HUES6 (cell line): ENCODE measurements at regions not wholly inside any gene's neighbourhood (a gene's known extent, or its start where the extent isn't known, plus 50 kb on each side); places are given as distances from the start of the nearest gene placed in this dataset.

ENCODE experiments used
- H3K27ac ChIP-seq: 2 replicates; pipeline ENCODE4 v1.7.0; 2013; ENCODE audit warnings: low read depth, mild to moderate bottlenecking, low read length, inconsistent platforms
- H3K27me3 ChIP-seq: 2 replicates; pipeline ENCODE4 v1.6.1; 2013; ENCODE audit warnings: low read length; ENCODE audit not compliant: control insufficient read depth, insufficient read depth
- H3K36me3 ChIP-seq: 2 replicates; pipeline ENCODE4 v1.6.1; 2013; ENCODE audit warnings: low read length; ENCODE audit not compliant: control insufficient read depth, insufficient read depth
- H3K4me1 ChIP-seq: 2 replicates; pipeline ENCODE4 v1.6.1; 2013; ENCODE audit warnings: low read length; ENCODE audit not compliant: control insufficient read depth, insufficient read depth
- H3K4me3 ChIP-seq: 2 replicates; pipeline ENCODE4 v1.5.1; 2013; ENCODE audit warnings: low read depth, low read length
- H3K9ac ChIP-seq: one replicate; pipeline ENCODE4 v1.6.1; 2013; ENCODE audit warnings: mild to moderate bottlenecking, low read length
- H3K9me3 ChIP-seq: 2 replicates; pipeline ENCODE4 v1.6.1; 2013; ENCODE audit warnings: low read depth, low read length; ENCODE audit not compliant: control insufficient read depth, insufficient read depth

GRCh38 chr17:71407981-71408380 is 712.8 kb upstream of the SOX9 start:
- no peaks in the 10 kb centered on the region; the same call in 1 of the 2 replicates for H3K4me1 ChIP-seq
- no peaks in the 10 kb centered on the region for H3K27me3 ChIP-seq
- H3K9ac ChIP-seq: no peak overlapping the region
- H3K27ac ChIP-seq: no peak overlapping the region
- H3K4me3 ChIP-seq: no peak overlapping the region
- no peaks in the 10 kb centered on the region for H3K9me3 ChIP-seq
- H3K36me3 ChIP-seq: no peaks in the 10 kb centered on the region

- no peak overlapping the region for H3K9ac ChIP-seq
- H3K27ac ChIP-seq: no peak overlapping the region
- no peak overlapping the region for H3K4me3 ChIP-seq
- no peaks in the 10 kb centered on the region for H3K36me3 ChIP-seq
- no peaks in the 10 kb centered on the region for H3K9me3 ChIP-seq
- no peaks in the 10 kb centered on the region for H3K4me1 ChIP-seq
- no peaks in the 10 kb centered on the region for H3K27me3 ChIP-seq
Measured at GRCh38 chr17:71409137-71409536, 711.7 kb upstream of the SOX9 start.

DNA sequence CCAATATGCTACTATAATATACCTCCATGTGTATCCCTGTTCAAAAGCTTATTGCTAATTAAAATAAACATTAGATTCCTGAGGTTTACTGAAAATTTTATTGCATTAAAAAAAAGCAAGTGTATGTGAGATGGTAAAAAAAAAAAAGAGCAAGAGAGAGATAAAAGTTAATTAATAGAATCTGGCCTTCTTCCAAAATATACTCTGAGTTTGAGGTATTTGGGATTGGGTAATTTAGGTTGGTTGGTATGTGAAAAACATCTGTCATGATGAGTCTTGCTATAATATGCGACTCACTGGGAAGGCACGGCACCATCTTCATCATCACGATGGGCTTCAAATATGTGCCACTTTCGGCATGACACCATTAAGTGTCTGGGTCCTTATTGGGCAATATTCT is 711.1 kb upstream of the SOX9 start:
- Histone ChIP-seq H3K9me3 (no peaks in the 10 kb centered on the region), H3K9ac (no peak overlapping the region), H3K27me3 (no peaks in the 10 kb centered on the region), H3K4me1 (no peaks in the 10 kb centered on the region), H3K27ac (no peak overlapping the region), H3K36me3 (no peaks in the 10 kb centered on the region), H3K4me3 (no peak overlapping the region)

- Histone ChIP-seq H3K27ac (no peak overlapping the region), H3K9ac (no peak overlapping the region), H3K4me1 (no peaks in the 10 kb centered on the region), H3K27me3 (no peaks in the 10 kb centered on the region), H3K36me3 (no peaks in the 10 kb centered on the region), H3K9me3 (peaks cover 15% of the 10 kb centered on the region), H3K4me3 (no peak overlapping the region)
Measured at GRCh38 chr17:71412803-71413202, 708.0 kb upstream of the SOX9 start.

GRCh38 chr17:71413935-71414334 is 706.9 kb upstream of the SOX9 start:
- Histone ChIP-seq H3K36me3 (no peaks in the 10 kb centered on the region), H3K4me3 (no peak overlapping the region), H3K27ac (no peak overlapping the region), H3K4me1 (no peaks in the 10 kb centered on the region), H3K9ac (no peak overlapping the region), H3K9me3 (peaks cover 26% of the 10 kb centered on the region), H3K27me3 (no peaks in the 10 kb centered on the region)

DNA sequence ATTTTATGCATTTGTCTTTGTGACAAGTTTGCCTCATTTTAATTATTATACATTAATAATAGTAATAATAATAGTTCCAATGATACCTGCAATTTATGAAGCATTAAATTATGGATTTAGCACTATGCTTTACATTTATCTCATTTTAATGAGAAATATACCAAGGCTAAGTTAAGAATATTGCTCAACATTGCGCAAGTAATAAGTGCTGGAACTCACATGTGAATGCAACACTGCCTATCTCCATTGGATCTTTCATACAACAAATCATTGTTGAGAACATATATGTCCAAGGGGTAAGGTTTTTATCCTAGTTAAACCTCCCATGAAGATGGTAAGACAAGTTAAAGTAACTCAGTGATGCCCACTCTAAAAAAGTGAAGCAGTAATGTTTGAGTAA is 703.7 kb upstream of the SOX9 start:
- H3K9me3 ChIP-seq: peaks cover 34% of the 10 kb centered on the region
- H3K27me3 ChIP-seq: no peaks in the 10 kb centered on the region
- H3K36me3 ChIP-seq: no peaks in the 10 kb centered on the region
- H3K4me3 ChIP-seq: no peak overlapping the region
- H3K9ac ChIP-seq: no peak overlapping the region
- H3K4me1 ChIP-seq: no peaks in the 10 kb centered on the region
- H3K27ac ChIP-seq: no peak overlapping the region

DNA sequence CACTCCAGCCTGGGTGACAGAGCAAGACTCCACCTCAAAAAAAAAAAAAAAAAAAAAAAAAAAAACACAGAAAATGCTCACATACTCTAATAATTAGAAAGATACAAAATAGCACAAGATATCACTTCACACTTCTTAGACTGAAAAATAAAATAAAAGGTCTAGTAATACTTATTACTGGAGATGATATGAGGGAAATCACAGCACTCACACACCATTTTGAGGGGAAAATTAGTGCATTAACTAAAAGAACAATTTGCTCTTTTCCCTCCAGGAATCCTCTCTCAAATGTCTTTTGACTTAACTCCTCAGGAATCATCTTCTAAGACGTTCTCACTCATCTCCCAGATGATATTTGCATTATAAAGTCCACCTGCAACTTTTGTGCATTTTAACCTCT is 697.9 kb upstream of the SOX9 start:
- Histone ChIP-seq H3K27me3 (no peaks in the 10 kb centered on the region), H3K9ac (no peak overlapping the region), H3K4me3 (no peak overlapping the region), H3K36me3 (no peaks in the 10 kb centered on the region), H3K4me1 (no peaks in the 10 kb centered on the region), H3K27ac (no peak overlapping the region), H3K9me3 (peaks cover 21% of the 10 kb centered on the region)

GRCh38 chr17:71423871-71424546 is 696.8 kb upstream of the SOX9 start:
- no peaks in the 10 kb centered on the region for H3K27me3 ChIP-seq
- no peak overlapping the region for H3K4me3 ChIP-seq
- H3K4me1 ChIP-seq: no peaks in the 10 kb centered on the region
- H3K9ac ChIP-seq: no peak overlapping the region
- no peak overlapping the region for H3K27ac ChIP-seq
- H3K9me3 ChIP-seq: peaks cover 17% of the 10 kb centered on the region
- no peaks in the 10 kb centered on the region for H3K36me3 ChIP-seq

- peaks cover 16% of the 10 kb centered on the region for H3K9me3 ChIP-seq
- H3K27me3 ChIP-seq: no peaks in the 10 kb centered on the region
Measured at GRCh38 chr17:71427801-71428200, 693.0 kb upstream of the SOX9 start.

DNA sequence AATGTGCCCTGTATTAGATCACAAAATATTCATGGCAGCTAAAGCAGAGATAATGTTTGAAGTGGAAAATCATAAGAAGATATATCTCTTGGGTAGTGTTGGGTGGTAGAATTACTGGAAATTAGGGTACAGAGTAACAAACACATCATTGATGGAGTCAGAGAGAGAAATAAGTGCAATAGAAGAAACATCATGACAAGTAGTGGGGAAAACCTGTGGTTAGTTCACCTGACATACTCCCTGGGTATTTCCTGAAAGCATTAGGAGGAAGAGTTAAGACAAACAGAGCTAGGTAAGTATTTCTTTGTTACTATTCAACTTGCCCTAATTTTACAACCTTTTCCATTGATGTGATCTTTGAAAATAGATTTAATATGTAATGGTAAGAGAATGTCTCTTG is 691.9 kb upstream of the SOX9 start:
- Histone ChIP-seq H3K4me3 (no peak overlapping the region), H3K27ac (no peak overlapping the region), H3K36me3 (no peaks in the 10 kb centered on the region), H3K9ac (no peak overlapping the region), H3K9me3 (peaks cover 13% of the 10 kb centered on the region), H3K4me1 (no peaks in the 10 kb centered on the region), H3K27me3 (no peaks in the 10 kb centered on the region)

More at GRCh38 chr17:71427801-71428200, 693.0 kb upstream of the SOX9 start:
- no peak overlapping the region for H3K27ac ChIP-seq
- no peak overlapping the region for H3K9ac ChIP-seq
- H3K4me3 ChIP-seq: no peak overlapping the region
- H3K36me3 ChIP-seq: no peaks in the 10 kb centered on the region
- no peaks in the 10 kb centered on the region for H3K4me1 ChIP-seq

DNA sequence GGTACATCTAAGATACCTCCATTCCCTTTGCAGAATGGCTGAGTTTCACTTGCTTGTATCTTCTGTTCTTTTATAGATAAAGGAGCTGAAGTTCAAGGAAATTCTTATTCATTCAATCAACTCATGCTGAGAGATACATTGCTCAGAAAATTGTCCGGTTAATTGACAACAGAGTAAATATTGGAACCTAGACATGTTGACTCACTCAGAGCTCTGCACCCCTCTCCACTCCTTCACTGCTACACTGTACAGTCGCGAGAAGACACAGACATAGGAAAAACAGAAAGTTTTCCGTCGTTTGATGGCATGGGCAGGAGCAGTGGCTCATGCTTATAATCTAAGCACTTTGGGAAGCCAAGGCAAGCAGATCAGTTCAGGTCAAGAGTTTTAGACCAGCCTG is 690.5 kb upstream of the SOX9 start:
- Histone ChIP-seq H3K9ac (no peak overlapping the region), H3K36me3 (no peaks in the 10 kb centered on the region), H3K27me3 (no peaks in the 10 kb centered on the region), H3K4me1 (no peaks in the 10 kb centered on the region), H3K9me3 (peaks cover 13% of the 10 kb centered on the region), H3K27ac (no peak overlapping the region), H3K4me3 (no peak overlapping the region)

GRCh38 chr17:71431146-71431545 is 689.7 kb upstream of the SOX9 start:
- peaks cover 13% of the 10 kb centered on the region for H3K9me3 ChIP-seq
- no peaks in the 10 kb centered on the region for H3K36me3 ChIP-seq
- no peak overlapping the region for H3K27ac ChIP-seq
- no peaks in the 10 kb centered on the region for H3K4me1 ChIP-seq
- H3K27me3 ChIP-seq: no peaks in the 10 kb centered on the region
- no peak overlapping the region for H3K9ac ChIP-seq
- no peak overlapping the region for H3K4me3 ChIP-seq
